Right cardiac atrium (tissue), 5 donors: ENCODE measurements at regions not wholly inside any gene's neighbourhood (a gene's known extent, or its start where the extent isn't known, plus 50 kb on each side); places are given as distances from the start of the nearest gene placed in this dataset.
"Not testable (repeated sequence)": the region's sequence is repeated elsewhere in the genome, so short reads cannot be mapped to it uniquely, and the experiment has no call there.

Experiments used
- ATAC-seq, 2 donors: fragments of 200-7000 bp; cut with Tn5 transposase; one replicate each; pipeline versions ENCODE4 v1.8.0 to v1.9.1; 2020; ENCODE audit warnings: moderate library complexity in 2 of 2, mild to moderate bottlenecking in 1 of 2
- DNase-seq, 3 donors: peaks; one replicate each; pipeline ENCODE4 v3.0.0-alpha.2; 2020
- H3K27ac ChIP-seq: one replicate; pipeline ENCODE4 v1.5.1; 2013; ENCODE audit warnings: mild to moderate bottlenecking, low read length, control low read depth, moderate library complexity
- H3K27me3 ChIP-seq: one replicate; pipeline ENCODE4 v1.6.1; 2013; ENCODE audit not compliant: control insufficient read depth, insufficient read depth
- H3K4me1 ChIP-seq: one replicate; pipeline ENCODE4 v1.6.1; 2013; ENCODE audit warnings: low read length; ENCODE audit not compliant: control insufficient read depth, insufficient read depth
- H3K4me3 ChIP-seq: one replicate; pipeline ENCODE4 v1.5.1; 2013; ENCODE audit warnings: low read length, control low read depth
- H3K9me3 ChIP-seq: one replicate; pipeline ENCODE4 v1.6.1; 2013; ENCODE audit warnings: low read length; ENCODE audit not compliant: control insufficient read depth
- WGBS: extraction: QIAGEN DNeasy Blood & Tissue Kit; methylation state at CpG from one replicate; pipeline ENCODE4 v1.1.7; 2013; 5-methylcytosine and 5-hydroxymethylcytosine counted together
- intact Hi-C, 4 donors: fragments of 100-400 bp; cut with DNase I; formaldehyde crosslinking; loops; one replicate each; pipeline versions ENCODE4 v1.11.0 to v1.14.0; 2022 to 2023
- donor health status: healthy with polysubstance abuse.
- donor health status: DM: no; HTN: yes; CAD: no.
- donor health status: DM: no; HTN: no; CAD: no.
- donor health status: DM: no; HTN: yes; CAD: no; lungs with severe emphysema.
- donor health status: DM: yes; HTN: yes; CAD: no.

GRCh38 chr5:79888643-79889042 lies 102.4 kb downstream of the MTX3 start:
- Histone ChIP-seq H3K27me3 (no peaks in the 10 kb centered on the region), H3K27ac (no peak overlapping the region), H3K4me1 (no peaks in the 10 kb centered on the region), H3K9me3 (no peaks in the 10 kb centered on the region), H3K4me3 (no peak overlapping the region)
- DNase-seq (no peak), ATAC-seq (no peak)
- 89% methylated on average over 2 of the region's 2 CpGs for WGBS
- intact Hi-C loops, result no loop called here

- 71% methylated on average over 10 of the region's 10 CpGs for WGBS
- ATAC-seq (no peak), DNase-seq (no peak)
- Histone ChIP-seq H3K27ac (no peak overlapping the region), H3K4me1 (no peaks in the 10 kb centered on the region), H3K9me3 (no peaks in the 10 kb centered on the region), H3K4me3 (no peak overlapping the region), H3K27me3 (no peaks in the 10 kb centered on the region)
- intact Hi-C loops, result no loop called here
These were observed 104.0 kb downstream of the MTX3 start for GRCh38 chr5:79886925-79887655.

GRCh38 chr5:79886456-79886855 lies 104.6 kb downstream of the MTX3 start:
- Histone ChIP-seq H3K27ac (no peak overlapping the region), H3K4me1 (no peaks in the 10 kb centered on the region), H3K4me3 (no peak overlapping the region), H3K27me3 (no peaks in the 10 kb centered on the region), H3K9me3 (no peaks in the 10 kb centered on the region)
- no peak for DNase-seq
- ATAC-seq, result no peak
- 79% methylated on average over 5 of the region's 5 CpGs for whole genome bisulfite sequencing
- intact Hi-C loops, result no loop called here

GRCh38 chr5:79879880-79880279 lies 111.2 kb downstream of the MTX3 start:
- H3K9me3 ChIP-seq, DNase-seq, H3K27me3 ChIP-seq, H3K4me1 ChIP-seq, H3K4me3 ChIP-seq, H3K27ac ChIP-seq, intact Hi-C loops, ATAC-seq: not testable (repeated sequence)
- WGBS, result 93% methylated on average over 1 of the region's 1 CpG

- no peaks in the 10 kb centered on the region for H3K27me3 ChIP-seq
- DNase-seq (no peak), ATAC-seq (no peak)
- H3K9me3 ChIP-seq, result no peaks in the 10 kb centered on the region
- WGBS, result 59% methylated on average over 5 of the region's 5 CpGs
- no peak overlapping the region for H3K4me3 ChIP-seq
- H3K4me1 ChIP-seq, result no peaks in the 10 kb centered on the region
- intact Hi-C loops, result no loop called here
- H3K27ac ChIP-seq, result no peak overlapping the region
These were observed 112.2 kb downstream of the MTX3 start for GRCh38 chr5:79878721-79879336.

- no peaks in the 10 kb centered on the region for H3K27me3 ChIP-seq
- no peak overlapping the region for H3K27ac ChIP-seq
- WGBS, result 77% methylated on average over 5 of the region's 5 CpGs
- intact Hi-C loops, result no loop called here
- H3K4me3 ChIP-seq, result no peak overlapping the region
- H3K4me1 ChIP-seq, result no peaks in the 10 kb centered on the region
- ATAC-seq (no peak), DNase-seq (no peak)
- H3K9me3 ChIP-seq, result no peaks in the 10 kb centered on the region
These were observed 112.9 kb downstream of the MTX3 start for GRCh38 chr5:79878136-79878679.

- ATAC-seq, result no peak
- Histone ChIP-seq H3K27ac (no peak overlapping the region), H3K4me3 (no peak overlapping the region), H3K4me1 (no peaks in the 10 kb centered on the region), H3K9me3 (no peaks in the 10 kb centered on the region), H3K27me3 (no peaks in the 10 kb centered on the region)
- DNase-seq, result no peak
- intact Hi-C loops, result no loop called here
- 88% methylated on average over 1 of the region's 1 CpG for WGBS
These were observed 114.6 kb downstream of the MTX3 start for GRCh38 chr5:79876456-79876855.

GRCh38 chr5:79875230-79875629 lies 115.8 kb downstream of the MTX3 start:
- WGBS, result 71% methylated on average over 10 of the region's 10 CpGs
- Histone ChIP-seq H3K4me1 (no peaks in the 10 kb centered on the region), H3K4me3 (no peak overlapping the region), H3K9me3 (no peaks in the 10 kb centered on the region), H3K27ac (no peak overlapping the region), H3K27me3 (no peaks in the 10 kb centered on the region)
- DNase-seq, result peak in 2 of 3 donors; percentile 53 to 61
- ATAC-seq, result peak in 1 of 2 donors; percentile 55
- intact Hi-C loops, result no loop called here

GRCh38 chr5:79873187-79873586 lies 117.9 kb downstream of the MTX3 start:
- Histone ChIP-seq H3K9me3 (no peaks in the 10 kb centered on the region), H3K27me3 (no peaks in the 10 kb centered on the region), H3K4me1 (no peaks in the 10 kb centered on the region), H3K27ac (no peak overlapping the region), H3K4me3 (no peak overlapping the region)
- ATAC-seq, result no peak
- no peak for DNase-seq
- WGBS, result 66% methylated on average over 8 of the region's 8 CpGs
- intact Hi-C loops, result no loop called here

GRCh38 chr5:79872291-79872690 lies 118.8 kb downstream of the MTX3 start:
- no peak overlapping the region for H3K27ac ChIP-seq
- H3K27me3 ChIP-seq, result no peaks in the 10 kb centered on the region
- DNase-seq, result no peak
- no peaks in the 10 kb centered on the region for H3K4me1 ChIP-seq
- 52% methylated on average over 3 of the region's 3 CpGs for WGBS
- no peak overlapping the region for H3K4me3 ChIP-seq
- intact Hi-C loops, result no loop called here
- no peak for ATAC-seq
- H3K9me3 ChIP-seq, result no peaks in the 10 kb centered on the region

- peak in 1 of 2 donors; percentile 20 for ATAC-seq
- DNase-seq, result no peak
- no peak overlapping the region for H3K27ac ChIP-seq
- H3K27me3 ChIP-seq, result no peaks in the 10 kb centered on the region
- no peak overlapping the region for H3K4me3 ChIP-seq
- 84% methylated on average over 8 of the region's 8 CpGs for WGBS
- H3K9me3 ChIP-seq, result no peaks in the 10 kb centered on the region
- intact Hi-C loops, result no loop called here
- H3K4me1 ChIP-seq, result no peaks in the 10 kb centered on the region
These were observed 119.5 kb downstream of the MTX3 start for GRCh38 chr5:79871364-79872120.
